ENCODE measurements at regions not wholly inside any gene's neighbourhood (a gene's known extent, or its start where the extent isn't known, plus 50 kb on each side); places are given as distances from the start of the nearest gene placed in this dataset.
"Not testable (repeated sequence)": the region's sequence is repeated elsewhere in the genome, so short reads cannot be mapped to it uniquely, and the experiment has no call there.

GRCh38 chrX:125444659-125445058 lies 125.0 kb downstream of the TEX13C start:
- H3K27me3 ChIP-seq (ENCODE audit: insufficient read depth, low read length), result no peaks in the 10 kb centered on the region
- Mint-ChIP-seq H3K36me3 (ENCODE audit: low read depth, unreplicated experiment) (no peaks in the 10 kb centered on the region), H3K4me3 (ENCODE audit: unreplicated experiment) (no peak overlapping the region), H3K9me3 (ENCODE audit: unreplicated experiment) (peaks cover 6% of the 10 kb centered on the region), H3K27ac (ENCODE audit: unreplicated experiment) (peak overlapping the region; percentile 80), H3K27me3 (ENCODE audit: low read depth, unreplicated experiment) (no peaks in the 10 kb centered on the region), H3K4me1 (ENCODE audit: low read depth, unreplicated experiment) (peaks cover 7% of the 10 kb centered on the region)
- no peak overlapping the region for H3K4me2 ChIP-seq (ENCODE audit: low read length)
- no peak overlapping the region for H2AFZ ChIP-seq (ENCODE audit: low read depth, low read length)
- no peak for TF ChIP-seq EZH2 (IDR thresholded peaks at IDR 0.05; ENCODE audit: insufficient read depth, low read length)
- TF ChIP-seq CTCF (IDR thresholded peaks at IDR 0.05; ENCODE audit: insufficient read depth, low read depth, low read length), result no peak
- no peak for FAIRE-seq
- DNase-seq (ENCODE audit: low read depth), result no peak
- no peak overlapping the region for H3K4me3 ChIP-seq (ENCODE audit: insufficient read depth, low read depth, low read length)
- H3K9me3 ChIP-seq (ENCODE audit: insufficient read depth, low read depth, low read length), result no peaks in the 10 kb centered on the region
- H4K20me1 ChIP-seq (ENCODE audit: insufficient read depth, low read length), result no peaks in the 10 kb centered on the region
- H3K36me3 ChIP-seq (ENCODE audit: insufficient read depth, low read length), result no peaks in the 10 kb centered on the region
- H3K4me1 ChIP-seq (ENCODE audit: insufficient read depth, low read length), result no peaks in the 10 kb centered on the region
- no peak overlapping the region for H3K9ac ChIP-seq (ENCODE audit: low read length)
- H3K79me2 ChIP-seq (ENCODE audit: insufficient read depth, low read length), result no peaks in the 10 kb centered on the region
- no peak overlapping the region for H3K27ac ChIP-seq (ENCODE audit: low read depth, low read length)

GRCh38 chrX:125475482-125475881 lies 155.8 kb downstream of the TEX13C start:
- Mint-ChIP-seq H3K4me1 (ENCODE audit: low read depth, unreplicated experiment) (no peaks in the 10 kb centered on the region), H3K4me3 (ENCODE audit: unreplicated experiment) (no peak overlapping the region), H3K36me3 (ENCODE audit: low read depth, unreplicated experiment) (no peaks in the 10 kb centered on the region), H3K27me3 (ENCODE audit: low read depth, unreplicated experiment) (no peaks in the 10 kb centered on the region), H3K27ac (ENCODE audit: unreplicated experiment) (no peak overlapping the region), H3K9me3 (ENCODE audit: unreplicated experiment) (no peaks in the 10 kb centered on the region)
- no peaks in the 10 kb centered on the region for H3K79me2 ChIP-seq (ENCODE audit: insufficient read depth, low read length)
- H2AFZ ChIP-seq (ENCODE audit: low read depth, low read length), result no peak overlapping the region
- H3K9ac ChIP-seq (ENCODE audit: low read length), result no peak overlapping the region
- H3K27ac ChIP-seq (ENCODE audit: low read depth, low read length), result no peak overlapping the region
- FAIRE-seq (no peak), DNase-seq (ENCODE audit: low read depth) (no peak)
- no peaks in the 10 kb centered on the region for H4K20me1 ChIP-seq (ENCODE audit: insufficient read depth, low read length)
- no peak for TF ChIP-seq EZH2 (IDR thresholded peaks at IDR 0.05; ENCODE audit: insufficient read depth, low read length)
- no peak for TF ChIP-seq CTCF (IDR thresholded peaks at IDR 0.05; ENCODE audit: insufficient read depth, low read depth, low read length)
- H3K4me2 ChIP-seq (ENCODE audit: low read length), result no peak overlapping the region
- H3K4me1 ChIP-seq (ENCODE audit: insufficient read depth, low read length), result no peaks in the 10 kb centered on the region
- H3K27me3 ChIP-seq (ENCODE audit: insufficient read depth, low read length), result no peaks in the 10 kb centered on the region
- H3K4me3 ChIP-seq (ENCODE audit: insufficient read depth, low read depth, low read length), result no peak overlapping the region
- H3K9me3 ChIP-seq (ENCODE audit: insufficient read depth, low read depth, low read length), result no peaks in the 10 kb centered on the region
- no peaks in the 10 kb centered on the region for H3K36me3 ChIP-seq (ENCODE audit: insufficient read depth, low read length)

- no peaks in the 10 kb centered on the region for H3K27me3 Mint-ChIP-seq (ENCODE audit: low read depth, unreplicated experiment)
- no peaks in the 10 kb centered on the region for H3K27me3 ChIP-seq (ENCODE audit: insufficient read depth, low read length)
- no peak overlapping the region for H3K4me3 ChIP-seq (ENCODE audit: insufficient read depth, low read depth, low read length)
- peak overlapping the region; percentile 87 for H3K27ac Mint-ChIP-seq (ENCODE audit: unreplicated experiment)
- H3K4me3 Mint-ChIP-seq (ENCODE audit: unreplicated experiment), result no peak overlapping the region
- H3K79me2 ChIP-seq (ENCODE audit: insufficient read depth, low read length), result no peaks in the 10 kb centered on the region
- no peaks in the 10 kb centered on the region for H3K9me3 Mint-ChIP-seq (ENCODE audit: unreplicated experiment)
- no peak overlapping the region for H3K4me2 ChIP-seq (ENCODE audit: low read length)
- peak; percentile 90 for FAIRE-seq
- no peaks in the 10 kb centered on the region for H3K36me3 ChIP-seq (ENCODE audit: insufficient read depth, low read length)
- TF ChIP-seq EZH2 (IDR thresholded peaks at IDR 0.05; ENCODE audit: insufficient read depth, low read length), result no peak
- no peak for TF ChIP-seq CTCF (IDR thresholded peaks at IDR 0.05; ENCODE audit: insufficient read depth, low read depth, low read length)
- H3K27ac ChIP-seq (ENCODE audit: low read depth, low read length), result no peak overlapping the region
- no peak overlapping the region for H2AFZ ChIP-seq (ENCODE audit: low read depth, low read length)
- DNase-seq (ENCODE audit: low read depth), result no peak
- H3K9ac ChIP-seq (ENCODE audit: low read length), result no peak overlapping the region
- no peaks in the 10 kb centered on the region for H4K20me1 ChIP-seq (ENCODE audit: insufficient read depth, low read length)
- no peaks in the 10 kb centered on the region for H3K9me3 ChIP-seq (ENCODE audit: insufficient read depth, low read depth, low read length)
- no peaks in the 10 kb centered on the region for H3K4me1 ChIP-seq (ENCODE audit: insufficient read depth, low read length)
- peaks cover 7% of the 10 kb centered on the region for H3K4me1 Mint-ChIP-seq (ENCODE audit: low read depth, unreplicated experiment)
- no peaks in the 10 kb centered on the region for H3K36me3 Mint-ChIP-seq (ENCODE audit: low read depth, unreplicated experiment)
Observed at GRCh38 chrX:125492439-125492838, 172.8 kb downstream of the TEX13C start.

- H3K27me3 ChIP-seq (ENCODE audit: insufficient read depth, low read length); H3K9ac ChIP-seq (ENCODE audit: low read length); H3K4me1 ChIP-seq (ENCODE audit: insufficient read depth, low read length); H3K79me2 ChIP-seq (ENCODE audit: insufficient read depth, low read length); H4K20me1 ChIP-seq (ENCODE audit: insufficient read depth, low read length); H3K4me3 Mint-ChIP-seq (ENCODE audit: unreplicated experiment); H2AFZ ChIP-seq (ENCODE audit: low read depth, low read length); H3K9me3 ChIP-seq (ENCODE audit: insufficient read depth, low read depth, low read length); FAIRE-seq; H3K4me3 ChIP-seq (ENCODE audit: insufficient read depth, low read depth, low read length); H3K27ac ChIP-seq (ENCODE audit: low read depth, low read length); H3K36me3 ChIP-seq (ENCODE audit: insufficient read depth, low read length); H3K27me3 Mint-ChIP-seq (ENCODE audit: low read depth, unreplicated experiment); DNase-seq (ENCODE audit: low read depth); H3K9me3 Mint-ChIP-seq (ENCODE audit: unreplicated experiment); H3K4me2 ChIP-seq (ENCODE audit: low read length); H3K4me1 Mint-ChIP-seq (ENCODE audit: low read depth, unreplicated experiment); H3K36me3 Mint-ChIP-seq (ENCODE audit: low read depth, unreplicated experiment): not testable (repeated sequence)
- peak overlapping the region; percentile 87 for H3K27ac Mint-ChIP-seq (ENCODE audit: unreplicated experiment)
Observed at GRCh38 chrX:125493004-125493403, 173.3 kb downstream of the TEX13C start.

Data from astrocyte (in vitro differentiated cells and primary cell).